ENCODE measurements at regions not wholly inside any gene's neighbourhood (a gene's known extent, or its start where the extent isn't known, plus 50 kb on each side); places are given as distances from the start of the nearest gene placed in this dataset.

DNA sequence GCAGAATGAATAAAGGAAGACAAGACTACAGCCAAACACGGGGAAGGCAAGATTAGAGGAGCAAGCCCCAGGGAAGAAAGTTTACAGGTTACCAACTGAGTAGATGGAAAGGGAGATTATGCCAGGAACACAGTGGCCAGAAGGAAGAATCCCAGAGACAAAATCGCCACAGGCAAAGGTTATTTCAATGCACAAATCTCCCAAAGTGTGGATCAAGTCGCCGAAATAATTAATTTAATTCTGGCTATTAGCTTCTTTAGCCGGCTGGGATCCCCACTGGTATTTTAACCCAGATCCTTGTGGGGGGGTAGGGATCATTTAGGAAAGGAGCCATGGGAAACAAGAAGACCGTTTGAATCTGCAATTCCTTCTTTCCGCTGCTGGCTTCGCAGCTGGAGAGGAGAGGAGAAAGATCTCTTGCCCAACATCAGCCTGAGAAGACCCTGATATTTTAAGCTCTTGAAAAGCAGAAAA is 171.0 kb downstream of the DHX15 start:
- Histone ChIP-seq H3K36me3 (ENCODE audit: control insufficient read depth in 1 of 2, insufficient read depth in 2 of 2, low read length in 2 of 2) (no peaks in the 10 kb centered on the region), H3K18ac (ENCODE audit: low read length) (no peak overlapping the region), H2BK5ac (ENCODE audit: low read depth, low read length, poor library complexity) (no peak overlapping the region), H3K79me1 (ENCODE audit: low read length) (no peaks in the 10 kb centered on the region), H3K4me2 (ENCODE audit: low read length) (peak overlapping the region; percentile 8), H2BK12ac (ENCODE audit: low read length) (no peak overlapping the region), H4K8ac (ENCODE audit: low read depth, low read length) (no peak overlapping the region), H3K9me3 (ENCODE audit: insufficient read depth, low read depth, low read length) (no peaks in the 10 kb centered on the region), H2AFZ (ENCODE audit: insufficient read depth, low read length, poor library complexity) (no peak overlapping the region), H3K23ac (ENCODE audit: low read length) (no peak overlapping the region), H4K12ac (ENCODE audit: low read depth, low read length) (no peak overlapping the region), H3K79me2 (ENCODE audit: control insufficient read depth, insufficient read depth, low read length, poor library complexity) (no peaks in the 10 kb centered on the region), H3K4me3 (ENCODE audit: low read depth, low read length) (no peak overlapping the region), H3K27me3 (ENCODE audit: insufficient read depth, low read length) (no peaks in the 10 kb centered on the region), H4K91ac (ENCODE audit: low read depth, low read length) (no peak overlapping the region), H2BK120ac (ENCODE audit: insufficient read depth, low read length, poor library complexity) (no peak overlapping the region), H2AK5ac (ENCODE audit: low read length) (no peak overlapping the region), H3K14ac (ENCODE audit: low read length) (no peak overlapping the region), H3K9ac (ENCODE audit: low read length) (no peak overlapping the region), H3K27ac (ENCODE audit: low read depth, low read length) (peak overlapping the region; percentile 3), H3K4me1 (ENCODE audit: control insufficient read depth in 1 of 2, insufficient read depth in 2 of 2, low read length in 2 of 2) (peaks cover 0 to 2% of the 10 kb centered on the region in 2 experiments), H3K4ac (ENCODE audit: low read depth, low read length) (no peak overlapping the region)
- DNase-seq, result no peak
- WGBS (ENCODE audit: extremely low coverage, insufficient coverage, insufficient read length), result no CpG with 5 or more reads among the region's 8 CpGs

DNA sequence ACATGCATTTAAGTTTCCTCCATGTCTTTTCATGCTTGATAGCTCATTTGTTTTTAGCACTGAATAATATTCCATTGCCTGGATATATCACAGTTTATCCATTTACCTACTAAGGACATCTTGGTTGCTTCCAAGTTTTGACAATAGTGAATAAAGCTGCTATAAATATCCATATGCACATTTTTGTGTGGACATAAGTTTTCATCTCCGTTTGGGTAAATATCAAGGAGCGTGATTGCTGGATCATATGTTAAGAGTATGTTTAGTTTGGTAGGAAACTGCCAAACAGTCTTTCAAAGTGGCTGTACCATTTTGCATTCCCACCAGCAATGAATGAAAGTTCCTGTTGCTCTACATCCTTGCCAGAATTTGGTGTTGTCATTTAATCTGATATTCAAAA is 172.5 kb downstream of the DHX15 start:
- Histone ChIP-seq H3K4me1 (ENCODE audit: control insufficient read depth in 1 of 2, insufficient read depth in 2 of 2, low read length in 2 of 2) (peaks cover 0 to 2% of the 10 kb centered on the region in 2 experiments), H3K4me2 (ENCODE audit: low read length) (no peak overlapping the region), H3K23ac (ENCODE audit: low read length) (no peak overlapping the region), H2BK120ac (ENCODE audit: insufficient read depth, low read length, poor library complexity) (no peak overlapping the region), H3K36me3 (ENCODE audit: control insufficient read depth in 1 of 2, insufficient read depth in 2 of 2, low read length in 2 of 2) (no peaks in the 10 kb centered on the region), H3K27me3 (ENCODE audit: insufficient read depth, low read length) (no peaks in the 10 kb centered on the region), H2BK5ac (ENCODE audit: low read depth, low read length, poor library complexity) (no peak overlapping the region), H4K8ac (ENCODE audit: low read depth, low read length) (no peak overlapping the region), H2BK12ac (ENCODE audit: low read length) (no peak overlapping the region), H3K4me3 (ENCODE audit: low read depth, low read length) (no peak overlapping the region), H3K9me3 (ENCODE audit: insufficient read depth, low read depth, low read length) (no peaks in the 10 kb centered on the region), H3K9ac (ENCODE audit: low read length) (no peak overlapping the region), H4K12ac (ENCODE audit: low read depth, low read length) (no peak overlapping the region), H3K79me1 (ENCODE audit: low read length) (no peaks in the 10 kb centered on the region), H2AK5ac (ENCODE audit: low read length) (no peak overlapping the region), H3K79me2 (ENCODE audit: control insufficient read depth, insufficient read depth, low read length, poor library complexity) (no peaks in the 10 kb centered on the region), H3K27ac (ENCODE audit: low read depth, low read length) (no peak overlapping the region), H3K14ac (ENCODE audit: low read length) (no peak overlapping the region), H3K18ac (ENCODE audit: low read length) (no peak overlapping the region), H2AFZ (ENCODE audit: insufficient read depth, low read length, poor library complexity) (no peak overlapping the region), H3K4ac (ENCODE audit: low read depth, low read length) (no peak overlapping the region), H4K91ac (ENCODE audit: low read depth, low read length) (no peak overlapping the region)
- DNase-seq, result no peak
- WGBS (ENCODE audit: extremely low coverage, insufficient coverage, insufficient read length), result no CpG with 5 or more reads among the region's 2 CpGs

DNA sequence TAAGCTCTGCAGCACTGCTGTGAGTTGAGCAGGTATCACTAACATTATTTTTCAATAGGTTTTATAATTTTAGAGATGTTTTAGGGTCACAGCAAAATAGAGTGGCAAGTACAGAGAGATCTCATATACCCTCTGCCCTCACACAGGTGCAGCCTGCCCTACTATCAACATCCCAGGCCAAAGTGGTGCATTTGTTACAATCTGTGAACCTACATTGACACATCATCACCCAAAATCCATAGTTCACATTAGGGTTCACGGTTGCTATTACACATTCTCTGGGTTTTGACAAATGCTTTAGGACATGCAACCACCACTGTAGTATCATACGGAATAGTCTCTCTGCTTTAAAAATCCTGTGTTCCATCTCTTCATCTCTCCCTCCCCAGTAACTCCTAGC is 173.1 kb downstream of the DHX15 start:
- Histone ChIP-seq H4K8ac (ENCODE audit: low read depth, low read length) (no peak overlapping the region), H3K14ac (ENCODE audit: low read length) (no peak overlapping the region), H3K79me1 (ENCODE audit: low read length) (no peaks in the 10 kb centered on the region), H2BK120ac (ENCODE audit: insufficient read depth, low read length, poor library complexity) (no peak overlapping the region), H3K36me3 (ENCODE audit: control insufficient read depth in 1 of 2, insufficient read depth in 2 of 2, low read length in 2 of 2) (no peaks in the 10 kb centered on the region), H3K4me1 (ENCODE audit: control insufficient read depth in 1 of 2, insufficient read depth in 2 of 2, low read length in 2 of 2) (peaks cover 0 to 2% of the 10 kb centered on the region in 2 experiments), H2AFZ (ENCODE audit: insufficient read depth, low read length, poor library complexity) (no peak overlapping the region), H3K18ac (ENCODE audit: low read length) (no peak overlapping the region), H3K27me3 (ENCODE audit: insufficient read depth, low read length) (no peaks in the 10 kb centered on the region), H3K79me2 (ENCODE audit: control insufficient read depth, insufficient read depth, low read length, poor library complexity) (no peaks in the 10 kb centered on the region), H3K4me2 (ENCODE audit: low read length) (no peak overlapping the region), H2BK12ac (ENCODE audit: low read length) (no peak overlapping the region), H3K27ac (ENCODE audit: low read depth, low read length) (no peak overlapping the region), H3K23ac (ENCODE audit: low read length) (no peak overlapping the region), H3K9me3 (ENCODE audit: insufficient read depth, low read depth, low read length) (no peaks in the 10 kb centered on the region), H2AK5ac (ENCODE audit: low read length) (no peak overlapping the region), H3K4me3 (ENCODE audit: low read depth, low read length) (no peak overlapping the region), H2BK5ac (ENCODE audit: low read depth, low read length, poor library complexity) (no peak overlapping the region), H3K9ac (ENCODE audit: low read length) (no peak overlapping the region), H4K12ac (ENCODE audit: low read depth, low read length) (no peak overlapping the region), H4K91ac (ENCODE audit: low read depth, low read length) (no peak overlapping the region), H3K4ac (ENCODE audit: low read depth, low read length) (no peak overlapping the region)
- no peak for DNase-seq
- no CpG with 5 or more reads among the region's 2 CpGs for WGBS (ENCODE audit: extremely low coverage, insufficient coverage, insufficient read length)

DNA sequence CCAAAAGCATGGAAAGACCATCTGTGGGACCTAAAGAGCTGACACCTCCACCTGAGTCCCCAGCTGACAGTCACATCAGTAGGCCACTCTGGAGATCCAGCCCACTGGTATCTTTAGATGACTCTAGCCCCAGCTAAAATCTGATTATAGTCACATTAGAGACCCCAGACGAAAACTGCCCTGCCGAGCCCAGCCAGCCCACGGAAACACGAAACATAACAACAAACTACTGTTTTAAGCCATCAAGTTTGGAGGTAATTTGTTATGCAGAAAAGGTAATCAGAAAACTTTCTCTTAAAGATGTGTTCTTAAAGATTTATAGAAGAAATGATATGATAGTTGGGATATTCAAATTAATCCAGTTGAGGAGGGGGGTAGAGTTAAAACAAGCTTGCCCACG is 175.7 kb downstream of the DHX15 start:
- no peak overlapping the region for H3K9ac ChIP-seq (ENCODE audit: low read length)
- H3K27me3 ChIP-seq (ENCODE audit: insufficient read depth, low read length), result no peaks in the 10 kb centered on the region
- H2BK120ac ChIP-seq (ENCODE audit: insufficient read depth, low read length, poor library complexity), result no peak overlapping the region
- no peak overlapping the region for H2BK12ac ChIP-seq (ENCODE audit: low read length)
- H4K8ac ChIP-seq (ENCODE audit: low read depth, low read length), result no peak overlapping the region
- no peak overlapping the region for H3K4ac ChIP-seq (ENCODE audit: low read depth, low read length)
- H3K79me2 ChIP-seq (ENCODE audit: control insufficient read depth, insufficient read depth, low read length, poor library complexity), result no peaks in the 10 kb centered on the region
- peaks cover 0 to 2% of the 10 kb centered on the region in 2 experiments for H3K4me1 ChIP-seq (ENCODE audit: control insufficient read depth in 1 of 2, insufficient read depth in 2 of 2, low read length in 2 of 2)
- no peak overlapping the region for H3K14ac ChIP-seq (ENCODE audit: low read length)
- H3K9me3 ChIP-seq (ENCODE audit: insufficient read depth, low read depth, low read length), result no peaks in the 10 kb centered on the region
- no peaks in the 10 kb centered on the region for H3K79me1 ChIP-seq (ENCODE audit: low read length)
- H2BK5ac ChIP-seq (ENCODE audit: low read depth, low read length, poor library complexity), result no peak overlapping the region
- DNase-seq, result no peak
- no peak overlapping the region for H4K91ac ChIP-seq (ENCODE audit: low read depth, low read length)
- H3K36me3 ChIP-seq (ENCODE audit: control insufficient read depth in 1 of 2, insufficient read depth in 2 of 2, low read length in 2 of 2), result no peaks in the 10 kb centered on the region
- H2AK5ac ChIP-seq (ENCODE audit: low read length), result no peak overlapping the region
- no peak overlapping the region for H2AFZ ChIP-seq (ENCODE audit: insufficient read depth, low read length, poor library complexity)
- no peak overlapping the region for H4K12ac ChIP-seq (ENCODE audit: low read depth, low read length)
- H3K4me3 ChIP-seq (ENCODE audit: low read depth, low read length), result no peak overlapping the region
- no CpG with 5 or more reads among the region's 5 CpGs for WGBS (ENCODE audit: extremely low coverage, insufficient coverage, insufficient read length)
- H3K18ac ChIP-seq (ENCODE audit: low read length), result no peak overlapping the region
- H3K27ac ChIP-seq (ENCODE audit: low read depth, low read length), result no peak overlapping the region
- H3K4me2 ChIP-seq (ENCODE audit: low read length), result no peak overlapping the region
- H3K23ac ChIP-seq (ENCODE audit: low read length), result no peak overlapping the region
